ENCODE measurements at regions not wholly inside any gene's neighbourhood (a gene's known extent, or its start where the extent isn't known, plus 50 kb on each side); places are given as distances from the start of the nearest gene placed in this dataset.

DNA sequence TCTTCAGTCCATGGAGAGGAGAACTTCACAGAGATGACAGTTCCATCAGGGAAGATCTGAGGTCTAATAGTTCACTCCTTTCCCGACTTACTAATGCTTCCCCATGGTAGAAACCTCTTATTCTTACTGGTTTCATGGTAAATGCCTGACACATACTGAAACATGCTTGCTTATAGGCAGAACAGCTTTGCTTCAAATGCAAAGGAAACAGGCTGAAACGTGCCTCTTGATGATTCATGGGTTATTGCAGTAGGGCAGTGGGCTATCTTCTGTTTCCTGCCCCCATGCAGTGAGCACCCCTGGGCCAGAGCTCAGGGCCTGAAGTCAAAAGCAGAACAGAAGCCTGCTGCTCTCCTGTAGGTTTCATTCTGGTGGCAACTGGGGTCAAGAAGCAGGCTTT, 223.5 kb downstream of the RDH14 start:
- Histone ChIP-seq H3K9me3 (ENCODE audit: control insufficient read depth in 2 of 3, low read length in 3 of 3) (no peaks in the 10 kb centered on the region), H3K27ac (ENCODE audit: low read depth, low read length) (no peak overlapping the region), H3K4me3 (ENCODE audit: low read length) (no peak overlapping the region), H3K27me3 (ENCODE audit: control insufficient read depth in 2 of 2, insufficient read depth in 2 of 2, low read length in 2 of 2) (peaks cover 0 to 3% of the 10 kb centered on the region in 2 donors), H3K4me1 (ENCODE audit: control insufficient read depth in 2 of 2, insufficient read depth in 2 of 2, low read length in 2 of 2) (no peaks in the 10 kb centered on the region), H3K36me3 (ENCODE audit: control insufficient read depth in 2 of 3, insufficient read depth in 3 of 3, low read length in 3 of 3) (no peaks in the 10 kb centered on the region)
- H3K9me3 Mint-ChIP-seq = peaks cover 0 to 4% (median 0%) of the 10 kb centered on the region in 11 donors
- no peaks in the 10 kb centered on the region for H3K4me1 Mint-ChIP-seq
- intact Hi-C loops (cut with micrococcal nuclease) = no loop called here
- ATAC-seq (no peak), DNase-seq (no peak)
- no peaks in the 10 kb centered on the region for H3K36me3 Mint-ChIP-seq
- no peak overlapping the region for H3K27ac Mint-ChIP-seq
- peaks cover 0 to 40% (median 8%) of the 10 kb centered on the region in 5 donors for H3K27me3 Mint-ChIP-seq
- ChIA-PET CTCF (no interaction called here), POLR2A (no interaction called here)
- H3K4me3 Mint-ChIP-seq = no peak overlapping the region

DNA sequence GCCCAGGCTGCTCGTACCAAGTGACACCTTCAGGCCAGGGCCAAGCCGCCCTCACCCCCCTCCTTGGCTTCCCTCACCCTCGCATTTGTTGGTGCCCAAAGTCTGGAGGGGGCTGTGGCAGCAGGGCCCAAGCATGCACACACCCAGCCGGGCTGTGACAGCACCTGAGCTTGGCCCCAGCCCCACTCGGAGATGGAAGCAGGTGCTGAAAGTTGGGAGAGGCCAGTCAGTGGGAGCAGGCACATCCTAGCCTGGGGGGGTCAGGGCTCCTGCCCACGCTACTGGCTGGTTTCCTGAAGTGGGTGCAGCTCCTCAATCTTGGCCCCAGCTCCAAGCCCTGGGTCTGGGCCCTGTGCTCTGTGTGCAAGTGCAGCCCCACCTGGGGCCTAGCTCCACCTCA, 228.0 kb downstream of the RDH14 start:
- Mint-ChIP-seq H3K27me3 (peaks cover 0 to 32% (median 8%) of the 10 kb centered on the region in 5 donors), H3K4me3 (no peak overlapping the region), H3K4me1 (no peaks in the 10 kb centered on the region), H3K36me3 (no peaks in the 10 kb centered on the region), H3K27ac (no peak overlapping the region), H3K9me3 (peaks cover 0 to 6% (median 0%) of the 10 kb centered on the region in 11 donors)
- no peak for ATAC-seq
- Histone ChIP-seq H3K4me1 (ENCODE audit: control insufficient read depth in 2 of 2, insufficient read depth in 2 of 2, low read length in 2 of 2) (no peaks in the 10 kb centered on the region), H3K9me3 (ENCODE audit: control insufficient read depth in 2 of 3, low read length in 3 of 3) (no peaks in the 10 kb centered on the region), H3K27me3 (ENCODE audit: control insufficient read depth in 2 of 2, insufficient read depth in 2 of 2, low read length in 2 of 2) (no peaks in the 10 kb centered on the region), H3K36me3 (ENCODE audit: control insufficient read depth in 2 of 3, insufficient read depth in 3 of 3, low read length in 3 of 3) (no peaks in the 10 kb centered on the region), H3K4me3 (ENCODE audit: low read length) (no peak overlapping the region), H3K27ac (ENCODE audit: low read depth, low read length) (no peak overlapping the region)
- POLR2A ChIA-PET = no interaction called here
- no peak for DNase-seq
- CTCF ChIA-PET = no interaction called here
- intact Hi-C loops (cut with micrococcal nuclease) = no loop called here

DNA sequence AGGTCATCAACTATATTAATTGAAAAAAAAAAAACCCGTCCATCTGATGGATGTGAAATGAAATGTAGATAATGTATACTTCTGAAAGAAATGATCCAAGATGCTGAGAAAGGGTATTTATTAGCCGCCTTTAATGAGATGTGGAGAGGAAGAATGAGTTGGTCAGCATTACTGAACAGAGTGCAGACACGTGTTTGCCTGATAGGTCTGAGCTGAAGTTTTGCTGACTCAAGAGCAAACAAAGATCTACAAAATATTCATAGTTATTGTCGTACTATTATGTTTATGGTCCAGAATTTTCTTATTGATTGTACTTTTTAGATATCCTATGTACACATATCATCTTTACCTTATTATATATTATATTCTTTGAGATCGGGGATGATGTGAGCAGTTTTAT, 235.3 kb downstream of the RDH14 start:
- no peaks in the 10 kb centered on the region for H3K9me3 Mint-ChIP-seq
- Histone ChIP-seq H3K4me3 (ENCODE audit: low read length) (no peak overlapping the region), H3K27me3 (ENCODE audit: control insufficient read depth in 2 of 2, insufficient read depth in 2 of 2, low read length in 2 of 2) (no peaks in the 10 kb centered on the region), H3K27ac (ENCODE audit: low read depth, low read length) (no peak overlapping the region), H3K36me3 (ENCODE audit: control insufficient read depth in 2 of 3, insufficient read depth in 3 of 3, low read length in 3 of 3) (no peaks in the 10 kb centered on the region), H3K9me3 (ENCODE audit: control insufficient read depth in 2 of 3, low read length in 3 of 3) (no peaks in the 10 kb centered on the region), H3K4me1 (ENCODE audit: control insufficient read depth in 2 of 2, insufficient read depth in 2 of 2, low read length in 2 of 2) (no peaks in the 10 kb centered on the region)
- H3K27ac Mint-ChIP-seq = no peak overlapping the region
- no peaks in the 10 kb centered on the region for H3K4me1 Mint-ChIP-seq
- H3K4me3 Mint-ChIP-seq = no peak overlapping the region
- DNase-seq = no peak
- ChIA-PET POLR2A (no interaction called here), CTCF (no interaction called here)
- H3K36me3 Mint-ChIP-seq = no peaks in the 10 kb centered on the region
- ATAC-seq = no peak
- intact Hi-C loops (cut with micrococcal nuclease) = no loop called here
- peaks cover 0 to 8% (median 0%) of the 10 kb centered on the region in 5 donors for H3K27me3 Mint-ChIP-seq

DNA sequence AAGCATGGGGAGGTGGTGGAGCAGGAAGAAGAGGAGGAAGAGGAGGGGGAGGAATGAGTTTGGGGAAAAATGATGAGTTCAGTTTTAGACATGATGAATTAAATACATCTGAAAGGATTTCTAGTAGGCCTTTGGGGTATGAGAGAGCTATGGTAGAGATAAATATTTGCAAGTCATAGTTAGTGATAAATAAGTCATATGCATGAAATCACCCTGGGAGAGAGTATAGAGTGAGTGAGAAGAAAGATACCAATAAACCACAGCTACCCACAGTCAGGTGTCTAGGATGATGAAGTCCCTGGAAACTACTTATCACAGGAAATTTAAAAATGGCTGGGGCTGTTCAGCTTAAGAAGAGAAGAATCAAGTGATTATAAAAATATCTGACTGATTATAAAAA, 240.5 kb downstream of the RDH14 start:
- DNase-seq (no peak), ATAC-seq (no peak)
- H3K9me3 ChIP-seq (ENCODE audit: control insufficient read depth in 2 of 3, low read length in 3 of 3) = no peaks in the 10 kb centered on the region
- no peaks in the 10 kb centered on the region for H3K36me3 Mint-ChIP-seq
- ChIA-PET POLR2A (no interaction called here), CTCF (no interaction called here)
- no peaks in the 10 kb centered on the region for H3K4me1 ChIP-seq (ENCODE audit: control insufficient read depth in 2 of 2, insufficient read depth in 2 of 2, low read length in 2 of 2)
- no peaks in the 10 kb centered on the region for H3K4me1 Mint-ChIP-seq
- no peak overlapping the region for H3K4me3 Mint-ChIP-seq
- H3K27ac Mint-ChIP-seq = no peak overlapping the region
- intact Hi-C loops (cut with micrococcal nuclease) = no loop called here
- H3K27me3 ChIP-seq (ENCODE audit: control insufficient read depth in 2 of 2, insufficient read depth in 2 of 2, low read length in 2 of 2) = no peaks in the 10 kb centered on the region
- peaks cover 0 to 9% (median 0%) of the 10 kb centered on the region in 5 donors for H3K27me3 Mint-ChIP-seq
- H3K27ac ChIP-seq (ENCODE audit: low read depth, low read length) = no peak overlapping the region
- no peak overlapping the region for H3K4me3 ChIP-seq (ENCODE audit: low read length)
- H3K36me3 ChIP-seq (ENCODE audit: control insufficient read depth in 2 of 3, insufficient read depth in 3 of 3, low read length in 3 of 3) = no peaks in the 10 kb centered on the region
- no peaks in the 10 kb centered on the region for H3K9me3 Mint-ChIP-seq

DNA sequence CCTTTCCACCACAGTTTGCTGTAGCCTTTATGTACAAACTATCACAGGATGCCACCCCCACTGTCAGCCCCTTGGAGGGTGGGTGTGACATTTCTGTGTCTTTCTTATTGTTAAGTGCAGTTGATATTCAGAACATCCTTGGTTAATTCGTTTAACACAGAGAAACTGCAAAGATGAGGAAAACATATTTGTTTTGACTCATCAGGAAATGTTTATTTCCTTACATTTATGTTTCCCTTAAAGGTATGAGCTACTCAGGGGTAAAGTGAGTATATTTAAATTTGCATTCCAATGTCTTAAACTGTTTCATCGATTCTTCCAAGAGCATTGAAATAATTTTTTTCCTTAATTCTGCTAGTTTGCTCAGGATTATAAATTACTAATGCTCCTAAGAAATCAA, 243.4 kb downstream of the RDH14 start:
- Histone ChIP-seq H3K27me3 (ENCODE audit: control insufficient read depth in 2 of 2, insufficient read depth in 2 of 2, low read length in 2 of 2) (no peaks in the 10 kb centered on the region), H3K4me3 (ENCODE audit: low read length) (no peak overlapping the region), H3K36me3 (ENCODE audit: control insufficient read depth in 2 of 3, insufficient read depth in 3 of 3, low read length in 3 of 3) (no peaks in the 10 kb centered on the region), H3K27ac (ENCODE audit: low read depth, low read length) (no peak overlapping the region), H3K4me1 (ENCODE audit: control insufficient read depth in 2 of 2, insufficient read depth in 2 of 2, low read length in 2 of 2) (no peaks in the 10 kb centered on the region), H3K9me3 (ENCODE audit: control insufficient read depth in 2 of 3, low read length in 3 of 3) (no peaks in the 10 kb centered on the region)
- H3K27ac Mint-ChIP-seq = no peak overlapping the region
- no peak overlapping the region for H3K4me3 Mint-ChIP-seq
- ATAC-seq (no peak), DNase-seq (no peak)
- ChIA-PET CTCF (no interaction called here), POLR2A (no interaction called here)
- peaks cover 0 to 7% (median 0%) of the 10 kb centered on the region in 5 donors for H3K27me3 Mint-ChIP-seq
- intact Hi-C loops (cut with micrococcal nuclease) = no loop called here
- H3K9me3 Mint-ChIP-seq = peaks cover 0 to 6% (median 0%) of the 10 kb centered on the region in 11 donors
- H3K36me3 Mint-ChIP-seq = no peaks in the 10 kb centered on the region
- H3K4me1 Mint-ChIP-seq = no peaks in the 10 kb centered on the region

DNA sequence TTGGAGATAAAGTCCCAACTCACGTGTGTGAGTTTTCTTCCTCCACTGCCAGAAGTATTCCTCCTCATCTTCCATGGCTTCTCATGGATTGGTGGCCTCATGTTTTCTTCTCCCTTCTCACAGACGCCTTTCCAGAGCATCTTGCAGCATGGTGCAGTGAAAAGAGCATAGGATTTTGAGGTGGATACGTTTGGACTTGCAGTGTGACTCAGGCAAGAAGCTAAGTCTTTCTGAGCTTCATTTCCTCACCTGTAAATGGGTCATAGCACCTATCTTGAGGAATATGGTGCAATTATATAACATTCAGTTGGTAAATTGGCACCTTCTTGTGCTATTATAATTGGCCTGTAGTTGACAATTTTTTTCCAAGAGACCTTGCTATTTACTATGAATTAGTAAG, 247.6 kb downstream of the RDH14 start:
- Histone ChIP-seq H3K27me3 (ENCODE audit: control insufficient read depth in 2 of 2, insufficient read depth in 2 of 2, low read length in 2 of 2) (no peaks in the 10 kb centered on the region), H3K9me3 (ENCODE audit: control insufficient read depth in 2 of 3, low read length in 3 of 3) (no peaks in the 10 kb centered on the region), H3K27ac (ENCODE audit: low read depth, low read length) (no peak overlapping the region), H3K4me1 (ENCODE audit: control insufficient read depth in 2 of 2, insufficient read depth in 2 of 2, low read length in 2 of 2) (no peaks in the 10 kb centered on the region), H3K4me3 (ENCODE audit: low read length) (no peak overlapping the region), H3K36me3 (ENCODE audit: control insufficient read depth in 2 of 3, insufficient read depth in 3 of 3, low read length in 3 of 3) (no peaks in the 10 kb centered on the region)
- intact Hi-C loops (cut with micrococcal nuclease) = no loop called here
- peaks cover 0 to 12% (median 4%) of the 10 kb centered on the region in 11 donors for H3K9me3 Mint-ChIP-seq
- ATAC-seq (no peak), DNase-seq (no peak)
- ChIA-PET CTCF (no interaction called here), POLR2A (no interaction called here)
- no peak overlapping the region for H3K27ac Mint-ChIP-seq
- no peak overlapping the region for H3K4me3 Mint-ChIP-seq
- H3K4me1 Mint-ChIP-seq = no peaks in the 10 kb centered on the region
- peaks cover 0 to 3% (median 0%) of the 10 kb centered on the region in 5 donors for H3K36me3 Mint-ChIP-seq
- H3K27me3 Mint-ChIP-seq = peaks cover 0 to 16% (median 9%) of the 10 kb centered on the region in 5 donors

DNA sequence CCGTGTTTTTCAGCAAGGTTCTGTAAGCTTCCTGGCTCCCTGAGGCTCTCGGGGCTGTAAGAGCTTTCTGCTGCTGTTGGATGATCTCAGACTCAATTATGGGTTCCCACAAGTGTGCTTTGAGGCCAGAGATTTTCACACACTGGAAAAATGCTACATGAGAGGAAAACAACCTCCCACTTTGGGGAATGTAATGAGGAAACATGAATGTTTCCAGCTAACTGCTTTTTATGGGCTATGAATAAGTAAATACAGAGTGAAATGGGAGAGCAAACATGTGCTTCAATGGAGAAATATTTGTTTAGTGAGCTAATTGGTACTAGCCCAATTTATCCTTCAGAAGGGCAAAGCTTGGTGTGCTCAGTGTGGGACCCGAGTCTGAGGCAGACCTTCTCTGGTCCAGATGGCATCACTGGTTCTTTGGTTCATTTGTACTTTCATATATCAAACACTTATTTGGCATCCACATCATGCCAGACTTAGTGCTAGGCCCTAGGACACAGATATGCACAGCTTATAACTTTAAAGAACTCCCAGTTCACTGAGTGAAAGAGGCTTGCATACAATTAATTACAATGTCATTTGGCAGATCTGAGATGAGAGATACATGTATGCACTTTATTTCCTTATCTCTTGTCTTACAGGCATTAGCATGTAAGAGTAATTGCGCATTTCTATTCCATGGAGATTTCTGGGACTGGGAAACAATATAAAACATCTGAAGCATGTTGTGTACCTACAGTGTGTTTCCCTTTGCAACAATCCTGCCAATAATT, 248.8 kb downstream of the RDH14 start:
- CTCF ChIA-PET = no interaction called here
- peaks cover 0 to 3% (median 0%) of the 10 kb centered on the region in 5 donors for H3K36me3 Mint-ChIP-seq

More for the DNA sequence above, 248.8 kb downstream of the RDH14 start:
- Histone ChIP-seq H3K36me3 (ENCODE audit: control insufficient read depth in 2 of 3, insufficient read depth in 3 of 3, low read length in 3 of 3) (no peaks in the 10 kb centered on the region), H3K27me3 (ENCODE audit: control insufficient read depth in 2 of 2, insufficient read depth in 2 of 2, low read length in 2 of 2) (no peaks in the 10 kb centered on the region), H3K4me1 (ENCODE audit: control insufficient read depth in 2 of 2, insufficient read depth in 2 of 2, low read length in 2 of 2) (no peaks in the 10 kb centered on the region), H3K9me3 (ENCODE audit: control insufficient read depth in 2 of 3, low read length in 3 of 3) (no peaks in the 10 kb centered on the region), H3K4me3 (ENCODE audit: low read length) (no peak overlapping the region), H3K27ac (ENCODE audit: low read depth, low read length) (no peak overlapping the region)
- POLR2A ChIA-PET = interaction anchor here (0.6 kb wide), 1 partner anchor 773 kb away, joined by 4 read pairs; no protein-coding TSS in a partner anchor
- no peak overlapping the region for H3K4me3 Mint-ChIP-seq
- DNase-seq (no peak), ATAC-seq (no peak)
- peaks cover 0 to 16% (median 9%) of the 10 kb centered on the region in 5 donors for H3K27me3 Mint-ChIP-seq
- H3K4me1 Mint-ChIP-seq = no peaks in the 10 kb centered on the region
- H3K9me3 Mint-ChIP-seq = peaks cover 0 to 12% (median 4%) of the 10 kb centered on the region in 11 donors
- intact Hi-C loops (cut with micrococcal nuclease) = no loop called here
- H3K27ac Mint-ChIP-seq = no peak overlapping the region
